Superior temporal gyrus (tissue), 1 donor: ENCODE measurements at regions not wholly inside any gene's neighbourhood (a gene's known extent, or its start where the extent isn't known, plus 50 kb on each side); places are given as distances from the start of the nearest gene placed in this dataset.

Experiments used
- DNase-seq: peaks from one replicate; pipeline ENCODE4 v3.0.0-alpha.2; 2016; ENCODE audit errors: extremely low spot score

- DNase-seq, result no peak
Observed at GRCh38 chr9:89807682-89808075, 202.9 kb downstream of the GADD45G start.

DNA sequence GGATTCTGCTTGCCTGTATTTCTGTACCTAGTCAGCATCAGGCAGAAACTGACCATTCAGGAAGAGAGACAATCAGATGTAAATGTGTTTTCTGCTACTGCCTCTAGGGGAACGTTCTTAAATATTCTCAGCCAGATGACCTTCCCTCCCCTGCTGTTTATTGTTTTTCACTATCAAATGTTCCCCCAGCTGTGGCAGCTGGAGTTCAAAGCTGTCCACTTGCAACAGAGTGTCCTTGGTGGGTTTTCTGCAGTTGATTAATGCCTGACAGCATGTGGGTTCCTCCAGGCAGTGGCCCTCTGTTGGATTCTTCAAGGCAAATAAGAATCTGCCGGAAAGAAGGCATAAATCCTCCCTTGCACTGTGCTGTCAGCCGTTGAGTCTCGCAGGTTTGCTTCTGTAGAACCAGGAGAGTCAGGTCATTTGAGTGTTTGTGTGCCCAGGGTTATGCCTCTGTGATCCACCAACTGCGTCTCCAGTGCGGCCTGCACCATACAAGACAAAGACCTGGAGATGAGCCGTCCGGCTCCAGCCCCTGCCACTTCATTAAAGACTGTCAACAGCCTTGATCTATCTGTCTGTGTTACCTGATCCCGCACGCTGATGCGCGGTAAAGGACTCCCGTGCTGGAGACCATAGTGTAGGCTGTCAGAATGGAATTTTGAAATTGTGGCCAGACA is 203.4 kb downstream of the GADD45G start:
- no peak for DNase-seq

GRCh38 chr9:89808756-89809181 is 204.0 kb downstream of the GADD45G start:
- no peak for DNase-seq

DNA sequence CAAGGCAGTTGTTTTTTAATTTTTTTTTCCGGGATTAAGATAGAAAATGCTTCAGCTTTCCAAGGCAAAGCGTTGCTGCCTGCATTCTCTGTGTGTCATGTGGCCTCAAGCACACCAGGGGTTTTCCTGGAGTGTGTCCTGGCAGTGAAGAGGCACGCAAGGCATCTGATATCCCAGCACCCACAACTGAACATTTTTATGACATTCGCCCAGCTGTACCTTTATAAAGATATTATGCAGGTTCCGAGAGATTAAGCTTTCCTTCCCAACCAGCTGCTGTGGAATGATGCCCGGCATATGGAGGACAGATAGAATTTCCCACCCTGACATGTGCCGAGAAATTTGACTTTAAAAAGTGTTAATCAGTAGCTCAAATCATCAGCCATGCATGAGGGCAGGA is 205.6 kb downstream of the GADD45G start:
- no peak for DNase-seq

DNA sequence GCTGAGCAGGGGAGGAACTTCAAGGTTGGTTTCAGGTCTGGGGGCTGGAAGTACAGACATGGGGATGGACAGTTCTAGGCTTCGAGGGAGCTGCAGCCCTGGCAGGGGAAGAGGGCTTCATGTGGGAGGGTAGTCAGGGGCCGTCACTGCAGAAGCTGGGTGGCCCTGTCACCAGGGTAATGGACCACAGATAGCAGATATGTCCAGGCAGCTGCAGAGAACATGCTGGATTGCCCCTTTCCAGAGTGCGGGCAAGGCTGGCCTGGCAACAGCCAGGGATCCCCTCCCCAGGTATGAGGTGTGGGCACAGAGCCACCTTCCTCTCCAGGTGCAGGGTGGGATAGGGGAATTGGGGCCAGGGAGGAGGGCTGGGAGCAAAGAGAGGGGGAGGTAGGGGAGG is 206.5 kb downstream of the GADD45G start:
- DNase-seq, result no peak

DNA sequence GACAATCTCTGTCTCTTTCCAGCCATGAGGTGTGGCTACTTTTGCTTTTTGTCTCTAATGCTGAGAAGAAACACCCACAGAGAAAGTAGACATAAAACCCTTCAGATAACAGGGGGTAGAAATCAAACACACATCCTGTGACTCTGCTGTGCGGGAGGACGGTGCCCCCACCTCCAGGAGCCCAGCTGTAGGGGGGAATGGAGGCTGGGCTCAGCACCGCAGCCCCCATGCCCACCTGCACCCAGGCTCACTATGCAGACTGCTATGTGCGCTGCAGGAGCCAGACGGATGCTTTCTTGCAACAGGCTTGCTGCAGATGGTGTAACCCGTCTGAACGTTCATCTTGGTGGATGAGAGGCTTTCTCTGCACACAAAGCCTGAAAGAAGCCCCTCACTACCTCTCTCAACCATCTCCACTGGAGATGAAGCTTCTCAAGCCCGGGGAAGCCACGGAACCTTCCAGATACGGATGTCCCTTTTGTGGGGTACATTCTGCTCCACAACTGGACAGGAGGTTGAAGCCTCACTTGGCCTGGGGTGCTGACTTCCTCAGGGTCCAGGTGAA is 207.2 kb downstream of the GADD45G start:
- no peak for DNase-seq

DNA sequence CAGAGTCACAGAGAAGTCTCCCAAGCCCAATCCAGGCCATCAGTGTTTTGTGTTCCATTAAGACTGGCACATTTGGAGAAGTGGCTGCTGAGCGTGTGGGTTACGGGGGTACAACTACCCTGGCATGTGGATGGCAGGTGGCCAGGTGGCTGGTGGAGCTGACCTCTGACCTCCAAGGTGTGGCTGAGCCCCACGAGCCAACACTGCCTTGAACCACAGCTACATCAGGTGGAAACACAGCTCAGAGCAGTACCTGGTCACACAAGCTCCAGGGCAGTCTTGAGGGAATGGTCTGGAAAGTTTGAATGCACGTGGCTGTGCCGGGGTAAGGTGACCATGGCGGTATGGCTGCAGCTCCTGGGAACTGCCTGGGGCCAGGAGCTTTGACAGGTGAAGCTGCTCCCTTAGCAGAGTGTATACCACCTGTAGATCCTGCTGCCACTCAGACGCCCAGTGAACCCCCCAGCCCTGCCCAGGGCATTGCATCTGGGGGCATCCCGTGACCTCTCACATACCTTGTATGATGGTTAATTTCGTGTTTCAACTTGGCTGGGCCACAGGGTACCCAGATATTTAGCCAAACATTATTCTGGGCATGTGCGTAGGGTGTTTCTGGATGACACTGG is 207.9 kb downstream of the GADD45G start:
- DNase-seq, result no peak

DNA sequence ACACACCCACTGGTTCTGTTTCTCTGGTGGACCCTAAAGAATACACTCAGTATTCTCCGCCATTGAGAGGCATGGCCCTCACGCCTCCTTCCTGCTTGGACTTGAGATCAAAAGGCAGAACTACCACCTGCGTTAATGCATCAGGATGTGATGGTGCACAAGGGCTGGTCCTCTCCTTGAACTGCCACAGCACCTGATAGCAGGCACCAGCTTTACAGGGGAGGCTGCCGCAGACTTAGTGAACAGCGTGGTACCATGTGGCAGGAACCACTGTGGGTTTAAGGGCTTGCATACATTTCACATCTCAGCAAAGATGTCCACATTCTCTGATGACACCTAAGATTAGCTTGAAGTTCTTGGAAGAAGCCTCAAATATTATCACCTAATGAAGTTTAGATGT is 208.7 kb downstream of the GADD45G start:
- no peak for DNase-seq

DNA sequence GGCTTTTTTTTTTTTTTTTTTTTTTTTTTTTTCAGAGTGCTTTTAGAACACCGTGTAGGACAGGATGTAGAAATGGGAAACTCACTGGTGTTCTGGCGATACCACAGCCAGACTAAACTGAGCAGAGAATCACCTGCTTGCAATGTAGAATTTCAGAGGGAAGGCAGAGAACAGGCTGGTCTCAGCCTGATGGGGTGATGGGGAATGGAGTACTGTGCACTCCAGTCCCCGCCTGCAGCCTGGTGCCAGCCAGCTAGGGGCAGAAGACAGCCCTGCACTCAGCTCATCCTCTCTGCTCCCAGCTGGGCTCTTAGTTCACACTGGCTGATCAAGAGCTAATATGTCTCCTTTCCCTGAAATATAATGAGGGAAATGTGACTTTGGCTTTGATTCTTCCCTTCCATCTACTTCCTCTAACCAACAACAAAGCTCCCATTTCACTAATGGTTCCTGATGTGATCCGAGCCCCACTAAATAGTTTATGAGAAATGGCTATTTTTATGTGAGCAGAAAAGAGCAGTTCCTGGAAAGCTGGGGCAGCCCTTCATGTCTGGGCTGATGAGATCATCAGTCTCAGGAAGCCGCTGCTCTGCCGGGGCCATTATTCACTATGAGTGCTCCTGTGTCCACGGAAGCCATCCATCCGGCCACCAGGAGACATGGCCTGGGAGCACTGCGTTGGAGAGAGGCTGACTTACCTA is 209.7 kb downstream of the GADD45G start:
- no peak for DNase-seq

- no peak for DNase-seq
Observed at GRCh38 chr9:89815061-89815902, 210.5 kb downstream of the GADD45G start.

DNA sequence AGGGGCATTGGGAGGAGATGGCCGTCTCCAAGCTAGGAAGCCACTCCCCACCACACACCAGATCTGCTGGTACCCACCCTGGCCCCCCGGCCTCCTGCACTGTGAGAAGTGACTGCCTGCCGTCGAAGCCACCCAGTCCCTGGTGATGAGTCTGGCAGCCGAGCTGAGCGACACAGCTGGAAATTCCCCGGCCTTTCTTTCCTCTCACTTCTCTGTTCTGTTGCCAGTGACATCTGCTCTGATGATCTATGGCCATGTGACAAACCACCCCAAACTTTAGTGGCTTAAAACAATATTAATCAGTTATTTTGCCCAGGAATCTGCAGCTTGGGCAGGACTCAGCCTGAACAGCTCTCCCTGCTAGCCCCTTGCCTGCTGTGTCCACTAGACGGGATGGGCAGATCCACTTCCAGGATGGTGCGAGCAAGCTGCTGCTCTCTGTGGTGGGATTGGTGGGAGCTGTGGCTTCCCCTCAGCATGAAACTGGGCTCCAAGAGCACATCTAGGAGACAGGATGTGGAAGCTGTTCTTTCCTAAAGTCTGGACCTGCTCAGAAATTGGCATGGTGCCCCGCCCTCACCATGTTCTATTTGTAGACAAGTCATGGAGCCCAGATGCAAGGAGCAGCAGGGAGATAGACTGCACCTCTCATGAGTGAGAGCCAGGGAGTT is 211.2 kb downstream of the GADD45G start:
- no peak for DNase-seq

- DNase-seq, result no peak
Observed at GRCh38 chr9:89817151-89817950, 212.5 kb downstream of the GADD45G start.

DNA sequence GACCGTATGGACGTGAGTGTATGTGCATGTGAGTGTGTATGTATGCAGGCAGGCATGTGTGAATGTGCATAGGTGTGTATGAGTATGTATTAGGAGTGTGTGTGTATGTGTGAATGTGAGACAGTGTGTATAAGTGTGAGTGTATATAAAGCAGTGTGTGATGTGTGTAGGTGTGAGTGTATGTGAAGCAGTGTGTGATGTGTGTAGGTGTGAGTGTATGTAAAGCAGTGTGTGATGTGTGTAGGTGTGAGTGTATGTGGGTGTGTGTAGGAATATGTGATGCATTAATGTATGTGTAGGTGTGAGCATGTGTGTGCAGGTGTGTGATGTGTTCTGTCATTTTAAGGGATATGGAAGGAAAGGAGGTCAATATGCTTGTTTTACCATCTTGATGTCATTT is 215.5 kb downstream of the GADD45G start:
- DNase-seq, result no peak

- no peak for DNase-seq
Observed at GRCh38 chr9:89821081-89821480, 216.3 kb downstream of the GADD45G start.

- no peak for DNase-seq
Observed at GRCh38 chr9:89822996-89823395, 218.2 kb downstream of the GADD45G start.

DNA sequence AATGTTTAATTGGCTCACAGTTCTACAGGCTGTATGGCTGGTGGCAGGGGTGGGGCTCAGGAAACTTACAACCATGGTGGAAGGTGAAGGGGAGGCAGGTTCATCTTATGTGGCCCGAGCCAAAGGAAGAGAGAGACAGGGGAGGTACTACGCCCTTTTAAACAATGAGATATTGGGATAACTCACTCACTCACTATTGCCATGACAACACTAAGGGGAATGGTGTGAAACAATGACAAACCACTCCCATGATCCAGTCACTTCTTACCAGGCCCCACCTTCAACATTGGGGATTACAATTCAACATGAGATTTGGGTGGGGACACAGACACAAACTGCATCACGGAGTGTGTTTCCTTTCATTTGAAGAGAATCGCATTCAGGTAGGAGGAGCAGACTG is 220.9 kb downstream of the GADD45G start:
- DNase-seq, result no peak

- no peak for DNase-seq
Observed at GRCh38 chr9:89826186-89826585, 221.4 kb downstream of the GADD45G start.

- no peak for DNase-seq
Observed at GRCh38 chr9:89829346-89829745, 224.5 kb downstream of the GADD45G start.

- DNase-seq, result no peak
Observed at GRCh38 chr9:89835666-89836065, 230.9 kb downstream of the GADD45G start.

GRCh38 chr9:89837162-89837933 is 232.5 kb downstream of the GADD45G start:
- DNase-seq, result no peak
